CD4-positive, alpha-beta T cell treated with Interleukin-6 at 100 ng/mL for 8 hours (primary cell): ENCODE measurements at regions not wholly inside any gene's neighbourhood (a gene's known extent, or its start where the extent isn't known, plus 50 kb on each side); places are given as distances from the start of the nearest gene placed in this dataset.

Source experiments
- DNase-seq: peaks from one replicate; pipeline ENCODE4 v3.0.0-alpha.2; 2020; ENCODE audit warnings: mixed read lengths, low spot score

DNA sequence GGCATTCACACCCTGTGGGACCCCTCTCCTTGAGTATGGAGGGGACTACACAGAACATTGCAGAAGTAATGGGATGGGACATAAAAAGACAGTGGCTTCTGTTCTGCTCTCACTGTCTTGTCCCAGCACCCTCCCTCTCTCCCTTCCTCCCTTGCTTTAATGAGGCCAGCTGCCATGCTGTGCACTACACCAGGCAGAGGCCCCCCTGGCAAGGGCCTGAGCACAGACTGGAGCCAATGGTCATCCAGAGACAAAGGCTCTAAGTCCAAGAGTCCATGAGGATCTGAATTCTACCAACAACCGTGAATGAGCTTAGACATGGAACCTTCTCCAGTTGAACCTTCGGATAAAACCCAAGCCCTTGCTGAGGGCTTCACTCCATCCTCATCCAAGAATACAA lies 263.0 kb downstream of the NDUFA10 start:
- no peak for DNase-seq

DNA sequence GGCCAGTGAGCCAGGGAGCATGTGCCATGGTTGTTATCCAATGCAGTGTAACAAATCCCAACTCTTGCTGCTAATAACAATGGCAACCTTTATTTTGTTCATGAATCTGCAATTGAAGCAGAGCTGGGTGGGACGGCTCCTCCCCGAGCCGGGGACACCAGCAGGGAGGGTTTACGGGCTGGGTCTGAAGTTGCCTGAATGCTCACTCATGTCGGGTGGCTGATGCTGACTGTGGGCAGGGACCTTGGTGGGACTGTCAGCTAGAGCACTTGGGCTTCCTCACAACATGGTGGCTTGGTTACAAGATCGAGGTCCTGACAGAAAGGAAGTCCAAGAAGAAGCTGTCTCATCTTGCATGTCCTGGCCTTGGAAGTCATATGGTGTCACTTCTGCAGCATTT lies 264.5 kb downstream of the NDUFA10 start:
- DNase-seq: no peak

DNA sequence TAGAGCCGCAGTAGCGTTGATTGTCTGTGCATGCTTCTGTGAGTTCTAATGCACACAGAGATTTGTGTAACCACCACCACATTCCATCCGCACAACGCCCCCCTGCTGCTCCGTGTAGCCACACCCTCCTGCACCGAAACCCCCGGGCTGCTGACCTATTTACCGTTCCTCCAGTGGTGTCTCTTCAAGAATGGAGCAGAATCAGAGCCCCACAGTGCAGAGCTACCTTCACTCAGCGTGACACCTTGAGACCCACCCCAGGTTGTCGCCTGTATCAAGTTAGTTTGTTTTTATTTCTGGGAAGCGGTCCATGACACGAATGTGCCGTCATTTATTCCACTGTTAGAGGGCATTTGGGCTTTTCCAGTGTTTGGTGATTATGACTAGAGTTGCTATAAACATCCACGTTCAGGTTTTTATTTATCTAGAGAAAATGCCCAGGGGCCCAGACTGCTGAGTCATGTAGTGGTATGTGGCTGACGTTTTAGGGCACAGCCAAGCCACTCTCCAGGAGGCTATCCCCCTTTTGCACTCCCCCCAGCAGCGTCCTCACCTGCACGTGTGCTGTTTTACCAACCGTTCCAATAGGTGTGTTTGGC lies 266.8 kb downstream of the NDUFA10 start:
- no peak for DNase-seq

DNA sequence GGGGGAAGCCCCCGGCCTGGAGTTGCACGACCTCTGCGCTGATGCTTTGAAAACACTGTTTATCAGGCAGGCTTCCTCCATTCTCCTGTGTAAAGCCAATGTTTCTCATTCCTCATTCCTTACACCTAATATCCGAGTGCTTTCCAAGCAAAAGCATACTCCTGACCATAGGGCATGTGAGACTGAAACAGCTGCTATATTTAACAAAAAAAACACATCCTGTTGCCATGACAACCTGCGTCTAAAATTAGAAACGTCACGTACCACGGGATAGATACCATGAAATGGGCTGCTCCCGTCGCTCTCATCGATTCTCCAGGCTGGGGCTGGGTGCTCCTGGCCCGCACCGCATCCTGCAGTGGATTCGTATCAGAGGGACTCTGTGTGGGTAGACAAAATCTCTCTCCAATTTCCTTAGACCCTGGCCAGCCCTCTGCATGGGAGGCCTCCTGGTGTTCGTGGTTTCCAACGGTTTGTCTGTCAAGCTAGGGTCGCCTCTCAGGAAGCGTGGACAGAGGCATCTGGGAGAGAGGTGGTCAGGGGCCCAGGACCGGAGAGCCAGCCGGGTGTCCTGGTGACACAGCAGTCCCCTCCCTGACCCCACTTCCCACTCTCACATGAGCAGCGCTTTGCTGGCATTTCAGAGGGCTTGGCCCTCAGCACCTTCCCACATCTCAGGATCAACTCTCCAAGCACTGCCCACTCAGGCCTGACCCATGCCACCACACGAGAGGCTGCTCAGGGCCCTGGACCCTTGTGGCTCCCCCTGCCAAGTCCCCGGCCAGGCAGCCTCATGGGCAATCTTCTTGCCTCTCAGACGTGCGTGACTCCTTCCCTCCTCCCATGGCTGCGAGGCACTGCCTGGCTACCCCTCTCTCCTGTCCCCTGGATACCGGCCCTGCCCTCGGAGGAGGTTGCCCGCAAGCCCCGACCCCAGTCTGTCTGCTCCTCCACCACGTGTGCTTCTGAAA lies 268.1 kb downstream of the NDUFA10 start:
- DNase-seq: no peak

DNA sequence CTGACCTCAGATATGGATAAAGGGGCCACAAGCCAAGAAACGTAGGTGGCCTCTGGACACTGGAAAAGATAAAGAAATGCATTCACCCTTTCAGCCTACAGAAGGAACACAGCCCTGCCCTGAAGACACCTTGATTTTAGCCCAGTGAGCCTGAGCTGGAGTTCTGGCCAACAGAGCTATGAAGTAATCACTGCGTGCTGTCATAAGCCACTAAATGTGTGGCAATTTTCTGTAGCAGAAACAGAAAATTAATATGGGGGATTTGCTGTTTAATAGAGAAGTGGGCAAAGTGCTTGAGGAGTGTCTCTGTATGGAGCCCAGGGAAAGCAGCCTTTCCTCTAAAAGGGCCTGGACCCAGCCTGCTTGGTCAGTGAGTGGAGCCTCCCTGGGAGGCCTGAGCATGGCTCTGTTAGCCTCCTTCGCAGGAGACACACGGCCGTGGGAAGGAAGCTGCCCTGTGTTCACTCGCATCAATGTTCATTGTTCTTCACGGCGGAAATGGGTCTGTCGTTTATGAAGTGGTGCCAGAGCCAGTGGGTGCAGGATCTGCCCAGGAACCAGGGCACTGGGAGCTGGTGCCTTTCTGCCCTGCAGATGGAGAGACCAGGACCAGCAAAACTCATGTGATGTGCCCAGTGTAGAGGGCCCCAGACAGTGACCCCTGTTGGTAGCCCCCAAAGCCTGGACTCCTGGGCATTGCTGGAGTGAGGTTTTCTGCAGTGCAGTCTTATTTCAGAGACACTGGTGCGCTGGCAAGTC lies 268.9 kb downstream of the NDUFA10 start:
- DNase-seq: no peak

DNA sequence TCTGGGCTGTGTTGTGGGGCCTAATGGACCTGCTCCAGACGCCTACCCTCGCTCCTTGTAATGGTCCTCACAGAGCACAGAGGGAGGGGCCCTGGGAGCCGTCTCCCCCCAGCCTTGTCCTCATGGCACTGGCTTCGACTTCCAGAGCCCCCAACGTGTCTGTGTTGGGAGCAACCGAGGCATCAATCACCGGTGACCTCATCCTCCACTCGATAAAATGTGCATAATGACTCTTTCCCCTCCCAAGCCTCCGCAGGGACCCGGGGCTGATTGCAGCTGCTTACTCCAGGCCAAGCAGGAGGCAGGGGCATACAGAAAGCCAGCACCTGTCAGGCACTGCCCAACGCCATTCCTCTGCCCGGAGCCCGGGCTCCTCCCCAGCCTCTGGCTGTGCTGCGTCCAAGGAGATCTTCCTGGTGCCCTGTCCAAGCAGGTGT lies 271.7 kb downstream of the NDUFA10 start:
- DNase-seq: no peak

DNA sequence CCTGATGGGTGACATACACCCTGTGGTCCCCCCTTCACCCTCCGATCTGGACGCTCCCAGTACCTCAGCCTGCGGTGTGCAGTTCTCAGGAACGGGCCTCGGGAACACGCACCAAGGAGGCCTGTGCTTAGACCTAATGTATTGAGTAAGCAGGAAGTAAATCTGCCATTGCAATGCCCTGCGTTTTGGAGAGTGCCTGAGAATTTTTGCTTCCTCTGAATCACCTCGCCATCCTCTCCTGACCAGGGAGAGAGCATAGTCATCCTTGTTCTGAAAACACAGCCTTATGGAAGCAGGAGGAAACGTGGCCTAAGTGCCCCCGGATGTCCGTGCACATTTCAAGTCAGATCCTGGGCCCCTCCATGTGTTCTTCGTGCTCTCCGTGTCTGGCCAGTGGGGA lies 272.2 kb downstream of the NDUFA10 start:
- no peak for DNase-seq

DNA sequence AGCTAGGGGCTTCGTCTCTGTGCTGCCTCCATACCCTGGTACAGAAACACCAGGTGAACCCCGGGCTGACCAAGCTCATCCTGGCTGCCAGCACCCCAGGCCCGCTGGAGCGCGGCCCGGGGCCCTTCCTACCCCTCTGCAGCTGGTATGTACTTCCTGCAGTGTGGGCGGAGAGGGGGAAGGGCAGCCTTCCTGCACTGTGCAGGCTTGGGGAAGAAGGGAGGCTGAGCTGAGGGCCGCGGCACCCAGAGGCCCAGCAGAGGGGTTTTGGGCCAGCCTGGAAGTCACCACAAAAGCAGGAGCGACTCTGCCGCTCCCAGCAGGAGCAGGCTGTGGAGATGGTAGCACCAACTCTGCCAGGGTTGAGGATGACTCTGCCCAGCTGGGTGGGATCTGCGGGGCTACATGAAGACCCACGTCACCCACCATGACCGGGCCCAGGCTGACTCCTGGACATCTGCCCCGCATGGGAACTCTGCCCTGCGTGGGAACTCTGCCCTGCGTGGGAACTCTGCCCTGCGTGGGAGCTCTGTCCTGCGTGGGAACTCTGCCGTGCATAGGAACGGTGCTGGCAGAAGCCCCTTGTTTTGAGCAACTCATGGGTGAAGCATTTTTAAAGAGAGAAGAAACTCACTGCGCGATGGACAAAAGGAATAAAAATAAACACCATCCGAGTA lies 273.3 kb downstream of the NDUFA10 start:
- peak; percentile 38 for DNase-seq

DNA sequence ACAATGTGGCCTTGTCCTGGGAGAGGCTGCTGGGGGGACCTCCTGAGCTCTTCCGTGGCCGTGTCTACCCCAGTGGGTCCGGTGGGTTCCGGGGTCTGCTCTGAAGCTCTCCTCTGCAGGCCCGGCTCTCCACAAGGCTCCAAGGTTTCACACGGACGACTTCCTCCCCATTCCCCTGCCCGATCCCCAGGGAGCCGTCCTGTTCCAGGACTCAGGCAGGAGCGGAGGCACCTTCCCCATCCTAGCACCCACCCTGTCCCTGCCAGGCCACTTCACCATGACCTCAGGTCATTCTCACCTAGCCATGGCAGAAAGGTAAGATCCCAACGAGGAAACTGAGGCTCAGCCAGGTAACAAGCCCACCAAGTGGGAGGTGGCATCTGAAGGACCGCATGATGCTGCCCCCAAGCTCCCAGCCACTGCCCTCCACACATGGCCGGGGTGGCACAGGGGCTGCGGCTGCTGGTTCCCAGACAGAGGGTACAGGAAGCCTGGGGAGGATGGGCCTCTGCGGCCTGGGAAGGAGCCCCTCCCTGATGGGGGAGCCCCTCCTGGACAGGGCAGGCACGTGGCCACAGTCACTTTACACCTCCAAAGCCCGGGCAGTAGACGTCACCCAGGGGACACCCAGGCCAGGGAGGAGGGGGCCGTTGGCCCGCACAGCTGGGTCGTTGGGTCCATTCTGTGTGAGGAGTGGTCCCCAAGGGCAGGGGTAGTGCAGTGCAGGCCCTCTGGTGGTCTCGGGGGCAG lies 274.0 kb downstream of the NDUFA10 start:
- DNase-seq: no peak

DNA sequence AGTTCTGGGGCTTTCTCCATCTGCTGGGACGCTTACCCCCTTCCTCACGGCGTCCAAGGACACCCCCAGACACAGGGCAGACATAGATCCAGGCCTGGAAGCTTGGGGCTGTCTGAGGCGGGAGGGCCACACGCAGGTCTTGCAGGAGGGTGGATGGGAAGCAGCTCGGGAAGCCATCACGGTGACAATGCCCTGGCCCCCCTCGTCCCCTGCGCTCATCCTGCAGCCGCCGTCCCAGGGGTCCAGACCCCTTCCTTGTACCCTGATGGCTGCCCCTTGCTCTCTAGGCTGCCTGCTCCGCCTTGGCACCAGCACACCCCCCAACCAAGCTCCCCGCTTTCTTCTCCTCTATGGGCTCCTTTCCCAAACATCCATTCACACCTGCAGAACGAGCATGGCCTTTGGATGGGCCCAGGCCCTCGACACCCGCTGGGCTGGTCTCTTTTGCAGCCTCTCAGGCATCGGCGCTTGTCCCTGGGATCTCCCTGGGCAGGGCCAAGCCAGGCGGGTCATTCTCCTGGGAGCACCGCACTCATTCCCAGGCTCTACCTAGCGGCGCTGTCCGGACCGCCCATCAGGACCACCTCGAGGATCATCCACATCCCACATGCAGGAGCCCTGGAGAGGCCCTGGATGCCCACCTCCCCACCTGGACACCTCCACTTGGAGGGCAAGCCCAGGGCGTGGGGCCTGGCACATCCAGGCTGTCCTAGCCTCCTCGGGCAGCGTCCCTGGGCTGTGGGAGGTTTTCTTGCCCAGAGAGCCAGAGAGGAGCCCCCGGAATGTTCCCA lies 274.9 kb downstream of the NDUFA10 start:
- no peak for DNase-seq

DNA sequence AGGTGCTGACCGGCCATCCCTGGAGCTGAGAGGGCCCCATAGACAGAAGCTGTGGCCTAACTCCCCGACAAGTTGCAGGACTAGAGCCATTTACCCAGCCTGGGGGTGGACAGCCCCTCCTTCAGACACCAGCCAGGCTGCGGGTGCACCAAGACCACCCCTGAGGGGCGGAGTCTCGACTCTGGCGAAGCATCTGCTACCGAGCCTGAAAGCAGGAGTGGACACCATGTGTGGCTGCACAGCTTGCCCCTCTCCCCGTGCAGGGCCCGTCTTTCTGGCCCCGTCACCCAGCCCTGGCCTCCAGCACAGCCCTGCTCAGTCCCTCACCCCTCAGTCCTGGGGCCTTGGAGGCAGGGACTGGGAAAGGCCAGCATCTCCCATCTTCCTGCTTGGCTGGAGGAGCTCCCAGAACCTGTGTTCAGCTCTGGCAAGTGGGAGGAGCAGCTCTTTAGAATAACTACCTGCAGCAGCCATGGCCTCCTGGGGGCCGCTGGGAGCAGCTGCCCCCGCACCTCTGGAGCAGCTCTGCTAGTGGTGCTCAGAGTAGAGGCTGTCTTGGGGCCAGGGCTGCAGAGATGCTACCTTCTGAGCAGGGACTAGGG lies 275.8 kb downstream of the NDUFA10 start:
- no peak for DNase-seq

DNA sequence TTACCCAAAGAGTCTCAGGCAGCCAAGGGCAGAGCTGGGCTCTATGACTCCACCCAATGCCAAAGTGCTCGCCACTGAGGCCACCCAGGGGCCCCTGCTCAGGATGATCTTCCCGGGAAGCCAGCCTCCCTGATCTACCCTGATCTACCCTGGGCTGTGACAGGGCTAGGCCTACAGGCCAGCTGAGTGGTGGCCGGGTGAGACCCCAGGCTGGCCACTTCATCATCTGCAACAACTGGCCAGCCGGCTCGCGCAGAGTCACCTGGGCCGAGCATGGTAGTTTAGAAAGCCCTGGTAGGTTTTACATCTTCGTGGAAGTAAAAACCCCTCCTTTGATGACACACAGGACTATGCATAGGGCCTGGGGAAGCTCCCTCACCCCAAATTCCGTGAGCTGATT lies 276.3 kb downstream of the NDUFA10 start:
- no peak for DNase-seq

DNA sequence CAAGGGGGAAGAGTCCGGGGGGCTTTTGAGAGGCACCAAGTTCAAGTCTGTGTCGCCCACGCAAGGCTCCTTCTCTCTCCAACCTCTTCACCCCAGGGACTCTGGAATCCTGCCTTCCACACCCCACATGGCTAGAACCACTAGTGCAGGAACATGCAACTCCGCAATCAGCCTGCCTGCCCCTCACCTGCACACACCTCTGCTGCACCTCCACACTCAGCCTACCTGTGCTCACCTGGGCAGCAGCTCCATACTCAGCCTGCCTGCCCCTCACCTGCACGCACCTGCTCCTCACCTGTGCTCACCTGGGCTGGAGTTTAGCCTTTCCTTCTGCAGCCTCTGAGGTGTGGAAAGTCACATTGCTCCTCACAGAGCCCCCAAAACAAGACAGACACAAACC lies 277.4 kb downstream of the NDUFA10 start:
- no peak for DNase-seq

DNA sequence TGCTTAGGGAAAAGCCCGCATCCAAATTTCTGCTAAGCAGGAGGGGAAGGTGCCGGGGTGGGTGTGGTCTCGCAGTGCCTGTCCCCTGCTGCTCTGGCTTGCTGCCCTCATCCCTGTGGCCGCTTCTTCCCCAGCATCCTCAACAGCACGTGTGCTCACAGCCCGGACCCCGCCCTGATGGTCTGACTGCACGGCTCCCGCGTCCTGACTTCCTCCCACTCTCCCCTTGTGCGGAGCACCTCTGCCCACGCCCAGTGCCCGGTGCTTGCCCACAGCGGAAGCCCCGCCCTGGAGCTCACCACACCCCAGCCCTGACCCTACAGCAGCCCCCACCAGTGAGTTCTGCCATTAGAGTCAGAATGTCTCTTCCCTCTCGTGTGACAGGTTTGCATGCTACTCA lies 277.9 kb downstream of the NDUFA10 start:
- no peak for DNase-seq

DNA sequence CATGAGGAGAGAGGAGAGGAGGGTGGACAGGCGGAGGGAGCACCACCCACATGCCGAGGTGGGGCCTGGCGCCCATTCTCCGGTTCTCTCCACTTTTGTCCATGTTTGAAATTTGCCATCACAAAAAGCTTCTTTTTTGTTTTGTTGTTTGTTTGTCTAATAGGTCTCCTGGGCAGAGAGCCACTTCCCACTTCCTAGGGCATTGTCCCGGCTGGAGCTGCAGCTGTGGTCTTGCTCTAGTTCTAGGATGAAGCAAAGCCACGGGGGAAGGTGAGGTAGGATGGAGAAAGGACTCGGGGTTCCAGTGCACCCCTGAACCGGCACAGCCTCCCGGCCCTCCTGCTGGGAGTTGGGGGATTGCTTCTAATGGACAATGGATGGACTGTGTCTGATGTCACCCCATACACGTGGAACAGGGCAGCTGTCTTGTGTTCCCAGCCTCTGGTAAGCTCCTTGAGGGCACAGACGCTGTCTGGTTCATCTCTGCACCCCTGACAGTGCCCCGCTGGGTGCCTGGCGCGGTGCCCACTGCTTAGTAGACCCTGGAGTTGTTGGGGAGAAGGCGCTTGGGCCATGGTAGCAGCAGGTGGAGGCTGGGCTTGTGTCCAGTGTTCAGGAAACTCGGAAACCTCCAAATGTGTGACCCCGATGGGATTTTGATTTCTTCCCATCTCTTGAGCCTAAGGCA lies 278.4 kb downstream of the NDUFA10 start:
- no peak for DNase-seq

DNA sequence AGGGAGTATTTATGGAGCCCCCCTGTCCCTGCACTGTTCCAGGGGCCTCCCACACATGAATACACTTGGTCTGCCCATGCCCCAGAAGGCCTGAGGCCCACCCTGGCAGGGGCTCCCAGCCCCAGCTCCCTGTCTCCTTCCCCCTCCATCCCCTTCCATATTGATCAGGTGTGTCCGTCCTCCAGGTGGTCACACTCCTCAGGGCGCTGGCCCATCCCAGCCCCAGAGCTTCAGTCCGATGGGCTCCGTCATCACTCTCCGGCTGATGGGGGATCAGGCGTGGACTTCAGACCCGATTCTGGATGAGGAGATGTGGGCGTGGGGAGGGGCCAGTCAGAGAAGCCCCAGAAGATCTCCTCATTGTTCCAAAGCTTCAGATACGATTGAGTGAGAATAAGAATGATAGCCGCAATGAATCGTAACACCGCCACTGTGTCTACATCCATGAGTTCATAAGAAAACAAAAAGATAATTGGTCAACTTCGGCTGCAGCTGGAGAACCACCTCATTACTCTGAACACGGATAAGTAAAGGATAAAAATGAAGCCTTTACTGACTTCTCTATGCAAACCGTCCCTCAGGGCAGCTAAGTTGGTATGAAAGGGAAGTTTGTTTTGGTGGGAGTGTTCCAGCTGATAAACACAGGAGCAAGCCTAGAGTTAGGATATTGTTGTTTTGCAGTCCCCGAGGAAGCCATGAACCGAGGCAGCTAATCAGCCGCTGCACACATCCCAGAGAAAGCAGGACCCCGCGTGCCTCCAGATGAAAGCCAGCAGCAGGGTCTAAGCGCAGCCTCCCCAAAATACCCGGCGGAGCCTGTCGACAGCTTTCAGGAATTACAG lies 279.5 kb downstream of the NDUFA10 start:
- DNase-seq: no peak

DNA sequence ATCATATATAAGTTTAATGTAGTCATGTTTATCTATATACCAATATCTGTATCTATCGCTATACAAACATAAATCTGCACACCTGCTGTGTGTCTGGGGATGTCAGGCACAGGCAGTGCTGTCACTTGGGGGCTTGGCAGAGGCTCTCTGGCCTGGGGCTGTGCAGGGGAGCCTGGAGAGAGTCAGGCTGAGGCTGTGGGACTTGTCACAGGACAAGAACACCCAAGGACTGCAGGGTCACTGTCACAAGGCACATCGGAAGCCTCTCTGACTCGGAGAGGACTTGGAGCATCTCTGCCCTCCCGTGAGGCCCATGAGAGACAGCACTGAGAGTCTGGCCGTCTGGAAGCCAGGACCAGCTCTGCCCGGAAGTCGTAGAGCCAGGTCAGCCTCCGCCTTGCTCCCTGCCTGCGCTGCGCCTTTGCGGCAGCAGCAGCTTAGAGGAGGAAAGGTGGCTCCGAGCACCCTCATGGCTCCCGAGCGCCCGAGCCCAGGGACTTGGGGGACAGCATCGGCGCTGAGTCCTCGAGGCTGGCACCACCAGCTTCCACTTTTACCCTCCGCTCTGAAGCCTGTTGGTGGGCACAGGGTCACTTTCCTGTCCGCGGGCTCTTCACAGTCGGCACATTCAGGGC lies 280.3 kb downstream of the NDUFA10 start:
- DNase-seq: no peak

DNA sequence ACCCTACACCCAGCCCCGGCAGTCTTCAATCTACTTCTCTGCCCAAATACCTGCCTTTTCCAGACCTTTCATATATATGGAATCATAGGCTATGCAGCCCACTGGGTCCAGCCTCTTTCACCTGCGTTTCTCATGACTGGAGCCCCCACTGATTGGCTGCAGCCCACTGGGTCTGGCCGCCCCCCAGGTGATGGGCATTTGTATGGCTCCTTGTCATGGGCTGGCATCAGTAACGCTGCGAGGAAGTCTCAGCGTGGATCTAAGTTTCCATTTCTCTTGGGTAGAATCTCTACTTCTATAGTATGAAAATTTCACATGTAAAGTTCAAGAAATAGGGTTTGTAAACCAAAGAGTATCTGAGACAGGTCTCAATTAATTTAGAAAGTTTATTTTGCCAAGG lies 281.9 kb downstream of the NDUFA10 start:
- no peak for DNase-seq
